ENCODE measurements at regions not wholly inside any gene's neighbourhood (a gene's known extent, or its start where the extent isn't known, plus 50 kb on each side); places are given as distances from the start of the nearest gene placed in this dataset.

GRCh38 chr4:181345931-181346330 is 897.3 kb upstream of the TENM3 start:
- Histone ChIP-seq H3K9me3 (ENCODE audit: control insufficient read depth in 1 of 2, insufficient read depth in 1 of 2, low read depth in 1 of 2, low read length in 2 of 2) (no peaks in the 10 kb centered on the region), H3K4me1 (ENCODE audit: control insufficient read depth in 1 of 2, insufficient read depth in 2 of 2, low read length in 2 of 2) (no peaks in the 10 kb centered on the region), H3K36me3 (ENCODE audit: control insufficient read depth in 1 of 2, insufficient read depth in 2 of 2, low read length in 2 of 2) (no peaks in the 10 kb centered on the region), H3K27me3 (ENCODE audit: insufficient read depth, low read length) (peaks cover 4% of the 10 kb centered on the region), H3K9me2 (ENCODE audit: insufficient read depth) (no peaks in the 10 kb centered on the region), H3K79me2 (ENCODE audit: insufficient read depth, low read length) (no peaks in the 10 kb centered on the region), H3K4me2 (ENCODE audit: low read length) (no peak overlapping the region), H3K9ac (ENCODE audit: low read length) (no peak overlapping the region), H4K20me1 (ENCODE audit: insufficient read depth) (no peaks in the 10 kb centered on the region), H2AFZ (ENCODE audit: low read depth, low read length, poor library complexity, severe bottlenecking) (no peak overlapping the region), H3K27ac (ENCODE audit: low read depth, low read length) (no peak overlapping the region), H3K4me3 (replicated peaks in 1 of 2; ENCODE audit: low read depth in 1 of 2, low read length in 2 of 2) (no peak overlapping the region)
- CTCF ChIA-PET = no interaction called here
- ATAC-seq (no peak), DNase-seq (ENCODE audit: low read depth, low spot score) (no peak)
- no TSS peak for BruUV-seq (replicated peaks)
- no peak for TF ChIP-seq EZH2 (IDR thresholded peaks at IDR 0.05)
- POLR2A ChIA-PET = no interaction called here
- intact Hi-C loops (cut with micrococcal nuclease) = no loop called here
- RAD21 ChIA-PET (ENCODE audit: low non-redundant PET in 1 of 2, low total read pairs in 2 of 2, uncharacterized antibody in 2 of 2, unreplicated experiment in 2 of 2) = no interaction called here

DNA sequence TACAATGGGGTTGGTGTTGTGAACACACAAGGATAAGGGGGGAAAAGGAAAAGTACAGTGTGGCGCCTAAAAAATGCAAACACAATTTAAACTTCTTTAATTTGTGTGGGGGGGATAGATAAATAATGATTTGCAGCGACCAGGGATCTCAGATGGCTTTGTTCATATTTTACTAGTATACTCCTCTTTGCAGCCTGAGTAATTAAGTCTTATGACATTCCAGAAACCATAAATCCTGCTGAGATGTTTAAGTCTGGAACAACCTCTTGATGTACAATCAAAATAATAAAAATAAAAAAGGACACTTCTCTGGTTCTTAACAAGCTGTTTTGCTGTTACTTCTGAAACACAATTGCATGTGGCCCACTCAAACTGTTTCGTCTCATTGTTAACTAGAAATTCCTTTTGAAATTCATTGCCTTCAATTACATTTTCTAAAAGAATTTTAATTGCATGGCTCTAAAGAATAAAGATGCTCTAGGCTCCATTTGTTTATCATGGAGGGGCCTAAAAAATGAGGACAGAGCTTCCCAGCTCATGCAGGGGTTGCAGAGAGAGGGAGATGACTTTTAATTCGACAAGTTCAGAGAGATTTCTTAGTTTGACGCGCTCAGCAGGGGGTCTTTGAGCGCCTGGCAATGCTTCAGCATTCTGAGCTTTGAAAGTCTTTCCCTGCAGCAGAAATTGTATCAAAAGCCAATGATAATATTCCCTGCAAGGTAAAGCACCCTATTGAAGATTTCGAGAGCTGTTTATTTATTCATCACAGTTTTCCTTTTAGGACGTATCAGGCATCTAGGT is 892.4 kb upstream of the TENM3 start:
- ATAC-seq = no peak
- Histone ChIP-seq H4K20me1 (ENCODE audit: insufficient read depth) (no peaks in the 10 kb centered on the region), H3K9ac (ENCODE audit: low read length) (no peak overlapping the region), H3K4me3 (replicated peaks in 1 of 2; ENCODE audit: low read depth in 1 of 2, low read length in 2 of 2) (no peak overlapping the region), H3K9me3 (ENCODE audit: control insufficient read depth in 1 of 2, insufficient read depth in 1 of 2, low read depth in 1 of 2, low read length in 2 of 2) (no peaks in the 10 kb centered on the region), H3K27me3 (ENCODE audit: insufficient read depth, low read length) (peaks cover 9% of the 10 kb centered on the region), H3K4me2 (ENCODE audit: low read length) (no peak overlapping the region), H3K4me1 (ENCODE audit: control insufficient read depth in 1 of 2, insufficient read depth in 2 of 2, low read length in 2 of 2) (no peaks in the 10 kb centered on the region), H3K36me3 (ENCODE audit: control insufficient read depth in 1 of 2, insufficient read depth in 2 of 2, low read length in 2 of 2) (no peaks in the 10 kb centered on the region), H3K27ac (ENCODE audit: low read depth, low read length) (no peak overlapping the region), H3K9me2 (ENCODE audit: insufficient read depth) (no peaks in the 10 kb centered on the region), H2AFZ (ENCODE audit: low read depth, low read length, poor library complexity, severe bottlenecking) (no peak overlapping the region), H3K79me2 (ENCODE audit: insufficient read depth, low read length) (no peaks in the 10 kb centered on the region)
- intact Hi-C loops (cut with micrococcal nuclease) = no loop called here
- TF ChIP-seq ZFX (IDR thresholded peaks at IDR 0.05) (no peak), SIN3A (IDR thresholded peaks at IDR 0.05; ENCODE audit: low read depth) (no peak), JUND (IDR thresholded peaks at IDR 0.05) (no peak), CTCF (IDR thresholded peaks at IDR 0.05 in 2 of 3, conservative IDR thresholded peaks at IDR 0.05 in 1 of 3; ENCODE audit: borderline replicate concordance in 1 of 3, insufficient read depth in 1 of 3, low read depth in 2 of 3, low read length in 2 of 3) (no peak), EZH2 (IDR thresholded peaks at IDR 0.05) (no peak), CEBPB (IDR thresholded peaks at IDR 0.05; ENCODE audit: low read depth) (no peak), SRF (IDR thresholded peaks at IDR 0.05; ENCODE audit: low read depth) (no peak), ZNF274 (IDR thresholded peaks at IDR 0.05; ENCODE audit: low read depth, low read length) (no peak), POLR2AphosphoS5 (IDR thresholded peaks at IDR 0.05; ENCODE audit: low read depth, low read length) (no peak), YY1 (IDR thresholded peaks at IDR 0.05; ENCODE audit: extremely low read depth, insufficient replicate concordance, low read depth, low read length) (no peak), SP1 (IDR thresholded peaks at IDR 0.05; ENCODE audit: low read depth) (no peak), ATF3 (IDR thresholded peaks at IDR 0.05) (no peak), RAD21 (IDR thresholded peaks at IDR 0.05; ENCODE audit: low read depth) (no peak)
- TF ChIP-seq, protein P1, sequence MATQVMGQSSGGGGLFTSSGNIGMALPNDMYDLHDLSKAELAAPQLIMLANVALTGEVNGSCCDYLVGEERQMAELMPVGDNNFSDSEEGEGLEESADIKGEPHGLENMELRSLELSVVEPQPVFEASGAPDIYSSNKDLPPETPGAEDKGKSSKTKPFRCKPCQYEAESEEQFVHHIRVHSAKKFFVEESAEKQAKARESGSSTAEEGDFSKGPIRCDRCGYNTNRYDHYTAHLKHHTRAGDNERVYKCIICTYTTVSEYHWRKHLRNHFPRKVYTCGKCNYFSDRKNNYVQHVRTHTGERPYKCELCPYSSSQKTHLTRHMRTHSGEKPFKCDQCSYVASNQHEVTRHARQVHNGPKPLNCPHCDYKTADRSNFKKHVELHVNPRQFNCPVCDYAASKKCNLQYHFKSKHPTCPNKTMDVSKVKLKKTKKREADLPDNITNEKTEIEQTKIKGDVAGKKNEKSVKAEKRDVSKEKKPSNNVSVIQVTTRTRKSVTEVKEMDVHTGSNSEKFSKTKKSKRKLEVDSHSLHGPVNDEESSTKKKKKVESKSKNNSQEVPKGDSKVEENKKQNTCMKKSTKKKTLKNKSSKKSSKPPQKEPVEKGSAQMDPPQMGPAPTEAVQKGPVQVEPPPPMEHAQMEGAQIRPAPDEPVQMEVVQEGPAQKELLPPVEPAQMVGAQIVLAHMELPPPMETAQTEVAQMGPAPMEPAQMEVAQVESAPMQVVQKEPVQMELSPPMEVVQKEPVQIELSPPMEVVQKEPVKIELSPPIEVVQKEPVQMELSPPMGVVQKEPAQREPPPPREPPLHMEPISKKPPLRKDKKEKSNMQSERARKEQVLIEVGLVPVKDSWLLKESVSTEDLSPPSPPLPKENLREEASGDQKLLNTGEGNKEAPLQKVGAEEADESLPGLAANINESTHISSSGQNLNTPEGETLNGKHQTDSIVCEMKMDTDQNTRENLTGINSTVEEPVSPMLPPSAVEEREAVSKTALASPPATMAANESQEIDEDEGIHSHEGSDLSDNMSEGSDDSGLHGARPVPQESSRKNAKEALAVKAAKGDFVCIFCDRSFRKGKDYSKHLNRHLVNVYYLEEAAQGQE (IDR thresholded peaks at IDR 0.05; ENCODE audit: low read depth) = no peak
- no peak for DNase-seq (ENCODE audit: low read depth, low spot score)
- ChIA-PET CTCF (no interaction called here), RAD21 (ENCODE audit: low non-redundant PET in 1 of 2, low total read pairs in 2 of 2, uncharacterized antibody in 2 of 2, unreplicated experiment in 2 of 2) (no interaction called here), POLR2A (no interaction called here)
- BruUV-seq (replicated peaks) = no TSS peak

Measured in HCT116 (cell line).